HG03469 (cell line): ENCODE measurements at regions not wholly inside any gene's neighbourhood (a gene's known extent, or its start where the extent isn't known, plus 50 kb on each side); places are given as distances from the start of the nearest gene placed in this dataset.

ENCODE experiments used
- ATAC-seq: cut with Tn5 transposase; IDR thresholded peaks from one replicate; pipeline ENCODE4 v1.9.1; 2021; ENCODE audit warnings: mild to moderate bottlenecking, moderate library complexity, moderate number of reproducible peaks; ENCODE audit not compliant: unreplicated experiment

DNA sequence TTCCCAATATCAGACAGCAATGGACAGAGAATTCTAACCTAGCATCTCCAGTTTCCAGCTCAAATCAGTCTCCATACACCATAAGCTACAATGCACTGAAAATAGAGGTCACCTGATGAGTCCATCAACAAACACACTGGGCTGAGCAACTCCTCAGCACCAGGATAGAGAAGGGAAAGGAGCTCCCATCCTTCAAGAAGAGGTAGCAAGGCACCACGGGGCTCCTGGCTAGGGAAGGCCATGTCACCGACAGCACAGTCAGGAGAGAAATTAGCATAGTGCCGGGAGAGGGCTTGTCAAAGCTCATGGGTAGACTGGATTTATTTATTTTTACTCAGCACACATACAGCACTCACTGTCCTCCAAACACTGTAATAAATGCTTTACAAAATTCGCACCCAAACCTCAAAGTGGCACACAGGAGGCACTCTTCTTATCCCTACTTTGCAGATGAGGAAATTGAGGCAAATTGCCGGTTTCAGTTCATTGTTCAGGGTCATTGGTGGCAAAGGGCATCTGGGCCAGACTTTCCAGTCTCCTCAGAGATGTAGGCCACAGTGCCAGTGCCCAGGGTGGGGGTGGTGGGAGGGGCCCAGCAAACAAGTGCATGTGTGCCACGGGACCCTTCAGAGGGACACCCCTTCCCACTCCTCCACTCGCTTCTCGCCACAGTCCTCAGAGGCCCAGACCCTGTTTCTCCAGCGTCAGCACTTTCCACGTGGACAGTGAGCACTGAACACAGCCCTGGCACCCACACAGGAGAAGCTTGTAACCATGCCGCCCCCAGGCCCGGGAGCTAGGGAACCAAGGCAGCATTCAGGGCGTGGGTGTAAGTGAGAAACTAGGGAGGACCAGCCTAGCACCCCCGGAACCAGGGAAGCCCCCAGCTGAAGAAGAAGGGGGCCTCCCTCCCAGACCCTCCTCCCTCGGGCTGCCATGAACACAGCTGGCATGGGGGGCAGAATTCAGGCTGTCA is 1417.4 kb downstream of the TBC1D22A start:
- no peak for ATAC-seq

DNA sequence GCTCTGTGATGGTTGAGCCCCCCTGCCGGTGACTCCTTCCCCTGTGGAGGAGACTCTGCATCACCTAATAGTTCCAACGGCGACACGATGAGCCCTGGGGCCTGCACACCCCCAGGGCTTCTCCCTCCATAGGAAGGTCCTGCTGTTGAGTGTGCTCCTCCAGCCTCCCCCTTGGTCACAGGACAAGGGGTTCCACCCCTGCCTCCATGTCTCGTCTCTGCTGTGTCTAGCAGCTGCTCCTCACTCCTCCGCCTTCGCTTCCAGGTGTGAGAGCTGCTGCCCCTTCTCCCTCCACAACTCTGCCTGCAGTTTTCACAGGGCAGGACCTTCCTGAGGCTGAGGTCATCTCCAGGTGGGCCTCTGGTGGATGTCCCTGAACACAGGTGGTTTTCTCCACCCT is 1416.1 kb downstream of the TBC1D22A start:
- no peak for ATAC-seq

- ATAC-seq, result no peak
Observed at GRCh38 chr22:48177631-48178030, 1415.2 kb downstream of the TBC1D22A start.

DNA sequence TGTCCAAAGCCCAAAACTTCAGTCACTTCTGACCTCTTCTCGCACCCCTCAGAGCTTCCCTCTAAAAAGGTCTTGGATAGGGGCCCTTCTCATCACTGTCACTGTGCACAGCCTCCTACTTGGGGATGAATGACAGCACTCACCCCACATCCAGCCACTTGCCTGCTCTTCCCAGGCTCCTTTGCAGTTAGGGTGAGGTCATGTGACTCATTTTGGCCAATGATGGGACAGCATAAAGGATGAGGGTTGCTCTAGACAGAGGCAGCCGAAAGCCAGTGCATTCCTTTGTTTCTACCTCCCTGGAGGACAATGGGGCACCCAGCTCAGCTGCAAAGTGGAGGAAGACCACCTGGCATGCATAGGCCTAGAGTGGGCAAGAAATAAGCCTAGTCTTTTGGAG is 1413.3 kb downstream of the TBC1D22A start:
- ATAC-seq, result no peak

DNA sequence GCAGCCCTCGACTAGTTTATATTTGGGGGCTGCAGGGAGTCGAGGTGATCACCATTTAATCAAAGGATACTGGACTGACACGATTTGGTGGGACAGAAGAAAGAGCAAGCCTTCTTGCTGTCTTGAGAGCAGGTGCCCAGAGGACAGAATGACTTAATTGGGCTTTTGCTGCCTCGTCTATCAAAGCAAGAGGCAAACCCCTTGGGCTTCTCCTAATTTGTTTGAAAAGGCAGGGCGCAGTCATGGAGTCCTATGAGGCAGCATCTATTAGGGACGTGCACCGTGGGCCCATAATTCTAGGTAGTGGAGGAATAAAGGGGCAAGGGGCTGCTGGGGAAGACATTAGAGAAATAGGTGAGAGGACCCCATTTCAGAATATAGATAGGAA is 1411.3 kb downstream of the TBC1D22A start:
- ATAC-seq, result no peak

- no peak for ATAC-seq
Observed at GRCh38 chr22:48173061-48173772, 1410.8 kb downstream of the TBC1D22A start.

GRCh38 chr22:48171271-48171691 is 1408.8 kb downstream of the TBC1D22A start:
- ATAC-seq, result no peak

GRCh38 chr22:48169227-48169626 is 1406.8 kb downstream of the TBC1D22A start:
- no peak for ATAC-seq

DNA sequence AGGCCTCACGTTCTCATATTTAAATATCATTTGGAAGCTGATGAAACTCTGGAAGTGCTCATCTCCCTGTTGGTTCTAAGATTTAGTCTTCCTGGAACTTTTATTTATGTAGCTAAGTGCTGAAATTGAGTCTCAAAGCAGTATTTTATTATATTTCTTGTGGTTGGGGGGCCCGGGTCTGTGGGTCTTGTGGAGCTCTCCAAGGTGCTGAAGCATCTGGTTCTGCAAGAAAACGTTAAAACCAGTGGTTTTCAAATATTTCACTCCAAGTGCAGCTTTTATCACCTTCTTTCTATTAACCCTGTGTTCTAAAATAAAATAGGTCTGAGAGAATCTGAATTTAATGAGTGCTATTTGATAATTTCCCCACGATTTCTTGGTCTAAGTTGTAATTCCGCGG is 1404.8 kb downstream of the TBC1D22A start:
- ATAC-seq, result no peak

- no peak for ATAC-seq
Observed at GRCh38 chr22:48161298-48161697, 1398.8 kb downstream of the TBC1D22A start.

GRCh38 chr22:48157676-48158075 is 1395.2 kb downstream of the TBC1D22A start:
- ATAC-seq, result no peak

DNA sequence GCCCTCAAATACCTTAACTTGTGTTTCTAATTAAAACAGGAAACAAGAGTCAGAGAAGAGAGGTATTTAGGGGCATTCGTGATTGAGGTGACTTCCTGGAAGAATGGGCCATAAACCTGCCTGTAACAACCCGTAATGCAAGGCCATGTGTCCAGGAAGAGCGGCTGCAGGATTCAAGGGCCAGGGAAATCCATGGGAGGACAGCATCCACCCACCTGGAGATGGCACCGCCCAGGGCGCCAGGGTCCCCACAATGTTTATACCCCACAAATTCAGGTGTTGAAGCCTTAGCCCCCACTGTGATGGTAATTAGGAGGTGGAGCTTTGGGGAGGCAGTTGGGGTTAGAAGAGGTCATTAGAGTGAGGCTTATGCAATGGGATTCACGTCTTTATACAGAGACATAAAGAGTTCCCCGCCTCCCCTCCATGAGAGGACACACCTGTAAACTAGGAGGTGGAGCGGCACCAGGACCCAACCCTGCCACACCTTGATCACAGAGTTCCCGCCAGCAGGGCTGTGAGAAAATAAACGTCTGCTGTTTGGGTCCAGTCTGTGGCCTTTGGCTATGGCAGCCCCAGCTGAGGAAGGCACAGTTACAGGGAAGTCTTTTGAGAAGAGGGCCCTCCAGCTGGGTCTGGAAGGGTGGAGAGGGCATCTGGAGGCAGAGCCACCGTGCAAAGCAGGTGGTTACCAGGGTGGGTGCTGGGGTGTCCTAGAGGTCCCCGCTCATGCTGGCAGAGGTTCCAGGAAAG is 1394.3 kb downstream of the TBC1D22A start:
- ATAC-seq, result no peak

DNA sequence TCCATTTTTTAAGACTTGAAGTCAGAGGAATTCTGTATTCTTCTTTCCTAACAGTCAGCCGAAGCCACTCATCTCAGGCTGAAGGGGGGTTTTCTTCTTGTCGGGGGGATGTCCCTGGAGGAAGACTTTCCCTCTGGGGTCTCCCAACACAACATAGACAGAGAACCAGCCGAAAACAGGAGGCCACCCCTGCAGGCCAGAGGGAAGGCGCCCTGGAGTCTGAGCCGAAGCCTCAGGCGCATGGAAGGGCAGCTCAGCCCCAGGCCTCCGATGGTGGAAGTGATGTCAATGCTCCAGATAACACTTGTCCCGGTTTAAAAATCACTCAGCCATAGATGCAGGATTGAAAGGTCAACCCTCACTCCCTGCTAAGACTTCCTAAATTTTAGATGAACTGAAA is 1393.0 kb downstream of the TBC1D22A start:
- ATAC-seq, result no peak

DNA sequence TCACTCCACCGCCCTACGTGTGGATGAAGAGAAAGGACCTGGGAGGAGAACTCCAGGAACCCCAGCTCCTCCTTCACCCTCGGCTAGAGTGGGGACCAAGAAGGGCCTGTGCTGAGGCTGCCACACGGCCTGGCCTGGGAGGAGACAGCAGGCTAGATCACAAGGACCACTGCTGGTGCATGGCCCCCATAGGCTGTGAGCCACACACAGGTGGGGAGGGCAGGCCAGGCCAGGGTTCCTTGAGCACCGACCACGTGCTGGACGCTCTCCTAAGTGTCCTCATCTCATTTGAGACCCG is 1392.4 kb downstream of the TBC1D22A start:
- ATAC-seq, result no peak

DNA sequence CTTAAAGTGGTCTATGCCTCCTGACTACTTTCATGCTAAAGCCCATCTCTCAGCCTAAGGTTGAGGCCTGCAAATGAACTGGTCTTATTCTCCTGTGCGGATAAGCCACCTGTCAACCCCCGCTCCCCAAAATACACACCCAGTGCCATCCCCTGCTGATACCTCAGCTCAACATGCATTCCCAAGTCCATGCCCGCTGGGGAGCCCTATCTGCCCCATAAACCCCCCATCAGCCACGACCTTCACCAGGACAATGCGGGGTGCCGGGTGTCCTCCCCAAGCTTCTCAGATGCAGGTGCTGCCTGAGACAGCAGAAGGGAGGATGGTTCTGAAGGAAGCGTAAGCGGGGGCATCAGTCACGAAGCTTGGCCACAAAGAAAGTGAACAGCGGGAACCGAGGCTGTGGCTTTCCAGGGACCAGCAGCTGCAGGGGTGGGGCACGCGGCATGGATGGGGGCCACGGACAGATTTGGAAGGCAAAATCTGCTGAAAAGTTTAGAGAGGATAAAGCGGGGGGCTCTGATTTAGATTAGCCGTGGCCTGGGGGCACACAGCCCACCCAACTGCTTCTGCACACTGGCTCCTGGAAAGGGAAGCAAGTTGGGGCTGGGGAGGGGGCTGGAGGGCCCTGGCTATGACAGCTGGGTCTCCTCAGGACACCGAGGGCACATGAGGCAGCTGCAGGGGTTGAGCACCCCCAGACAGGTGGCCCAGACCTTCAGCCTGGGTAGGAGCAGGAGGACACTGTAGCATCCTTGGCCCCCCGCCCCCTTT is 1391.9 kb downstream of the TBC1D22A start:
- ATAC-seq, result no peak

DNA sequence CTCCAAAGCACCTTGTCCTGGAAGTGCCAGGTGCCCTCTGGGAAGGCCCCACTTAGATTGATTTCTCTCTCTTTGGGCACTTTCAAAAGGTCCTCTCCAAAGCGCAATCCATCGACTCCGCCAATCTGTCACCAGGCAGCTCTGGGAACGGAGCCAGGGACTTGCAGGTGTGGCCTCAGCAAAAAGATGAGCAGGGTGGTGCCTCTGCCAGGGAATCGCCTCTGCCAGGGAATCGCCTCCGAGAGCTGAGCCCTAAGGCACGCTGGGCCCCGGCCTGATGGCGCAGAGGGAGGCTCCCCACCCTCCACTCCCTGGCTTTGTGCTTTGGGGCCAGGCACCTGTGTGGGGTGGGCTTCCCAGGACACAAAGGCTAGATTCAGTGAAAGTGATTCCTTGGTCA is 1391.3 kb downstream of the TBC1D22A start:
- ATAC-seq, result no peak

- no peak for ATAC-seq
Observed at GRCh38 chr22:48152916-48153315, 1390.5 kb downstream of the TBC1D22A start.

GRCh38 chr22:48152164-48152775 is 1389.8 kb downstream of the TBC1D22A start:
- no peak for ATAC-seq

GRCh38 chr22:48151641-48152040 is 1389.2 kb downstream of the TBC1D22A start:
- no peak for ATAC-seq

DNA sequence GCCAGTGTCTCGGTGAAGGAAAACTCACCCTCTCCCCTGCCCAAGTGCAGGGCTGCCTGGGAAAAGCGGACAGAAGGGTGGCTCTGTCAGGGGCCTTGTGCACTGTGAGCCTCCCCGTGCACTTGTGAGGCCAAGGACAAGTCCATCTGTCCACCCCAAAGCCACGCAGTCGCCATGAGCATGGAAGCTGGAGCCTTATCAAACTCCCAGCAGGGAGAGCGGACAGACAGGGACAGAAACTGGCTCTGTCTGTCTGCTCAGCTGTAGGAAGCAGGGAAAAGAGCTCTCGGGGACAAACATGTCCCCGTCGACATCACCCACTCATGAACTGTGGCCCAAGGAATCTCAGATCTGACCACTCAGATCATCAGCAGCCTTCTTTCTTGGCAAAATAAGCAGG is 1385.4 kb downstream of the TBC1D22A start:
- ATAC-seq, result no peak
